H9 (cell line): ENCODE measurements at regions not wholly inside any gene's neighbourhood (a gene's known extent, or its start where the extent isn't known, plus 50 kb on each side); places are given as distances from the start of the nearest gene placed in this dataset.

Experiments used
- DNase-seq: peaks from one replicate; pipeline ENCODE4 v3.0.0-alpha.2; 2017
- H2AFZ ChIP-seq: one replicate; pipeline ENCODE4 v1.6.1; 2013; ENCODE audit warnings: mild to moderate bottlenecking, low read length, control low read depth, moderate library complexity
- H2AK5ac ChIP-seq: 2 replicates; pipeline ENCODE4 v1.6.1; 2013; ENCODE audit warnings: low read length, control low read depth, mixed read lengths; ENCODE audit not compliant: insufficient read length
- H2BK120ac ChIP-seq: one replicate; pipeline ENCODE4 v1.6.1; 2013; ENCODE audit warnings: low read depth, mild to moderate bottlenecking, low read length, control low read depth, inconsistent platforms; ENCODE audit not compliant: poor library complexity, severe bottlenecking
- H2BK12ac ChIP-seq: 2 replicates; pipeline ENCODE4 v1.6.1; 2013; ENCODE audit warnings: low read length, control low read depth, mixed read lengths, low read depth; ENCODE audit not compliant: insufficient read length
- H2BK15ac ChIP-seq: 2 replicates; pipeline ENCODE4 v1.6.1; 2013; ENCODE audit warnings: low read depth, low read length, control low read depth
- H2BK20ac ChIP-seq: one replicate; pipeline ENCODE4 v1.6.1; 2013; ENCODE audit warnings: low read depth, mild to moderate bottlenecking, low read length, control low read depth, inconsistent platforms; ENCODE audit not compliant: poor library complexity, severe bottlenecking
- H2BK5ac ChIP-seq: 2 replicates; pipeline ENCODE4 v1.6.1; 2013; ENCODE audit warnings: low read length, control low read depth, mixed read lengths; ENCODE audit not compliant: insufficient read length
- H3K14ac ChIP-seq: 2 replicates; pipeline ENCODE4 v1.6.1; 2013; ENCODE audit warnings: low read length, control low read depth; ENCODE audit not compliant: insufficient read depth
- H3K18ac ChIP-seq: 2 replicates; pipeline ENCODE4 v1.6.1; 2013; ENCODE audit warnings: low read depth, mild to moderate bottlenecking, mixed read lengths, low read length, control low read depth; ENCODE audit not compliant: insufficient read length
- H3K23ac ChIP-seq: 2 replicates; pipeline ENCODE4 v1.6.1; 2013; ENCODE audit warnings: low read length, control low read depth, mixed read lengths, low read depth; ENCODE audit not compliant: insufficient read length
- H3K23me2 ChIP-seq: 2 replicates; pipeline ENCODE4 v1.6.1; 2013; ENCODE audit warnings: low read depth, mild to moderate bottlenecking, mixed read lengths, low read length, control low read depth; ENCODE audit not compliant: insufficient read length, poor library complexity, severe bottlenecking
- H3K27ac ChIP-seq: 2 replicates; pipeline ENCODE4 v1.5.1; 2013; ENCODE audit warnings: low read length, control low read depth, mixed read lengths, low read depth; ENCODE audit not compliant: insufficient read length
- H3K27me3 ChIP-seq: 2 replicates; pipeline ENCODE4 v1.6.1; 2013; ENCODE audit warnings: low read length, control low read depth, inconsistent platforms; ENCODE audit not compliant: insufficient read depth
- H3K4ac ChIP-seq: 2 replicates; pipeline ENCODE4 v1.6.1; 2013; ENCODE audit warnings: low read depth, mild to moderate bottlenecking, control low read depth, inconsistent platforms, low read length, moderate library complexity
- H3K4me1 ChIP-seq: 2 replicates; pipeline ENCODE4 v1.6.1; 2013; ENCODE audit warnings: low read length, control low read depth, inconsistent platforms; ENCODE audit not compliant: insufficient read depth
- H3K4me2 ChIP-seq: 2 replicates; pipeline ENCODE4 v1.6.1; 2013; ENCODE audit warnings: low read length, control low read depth, mixed read lengths; ENCODE audit not compliant: insufficient read length, insufficient read depth
- H3K56ac ChIP-seq: 2 replicates; pipeline ENCODE4 v1.6.1; 2013; ENCODE audit warnings: low read depth, mild to moderate bottlenecking, mixed read lengths, low read length, control low read depth; ENCODE audit not compliant: insufficient read length
- H3K79me1 ChIP-seq: 2 replicates; pipeline ENCODE4 v1.6.1; 2013; ENCODE audit warnings: low read depth, mild to moderate bottlenecking, moderate library complexity, low read length, control low read depth, inconsistent platforms; ENCODE audit not compliant: insufficient read depth, poor library complexity, severe bottlenecking
- H3K79me2 ChIP-seq: 2 replicates; pipeline ENCODE4 v1.6.1; 2013; ENCODE audit warnings: low read length, control low read depth, inconsistent platforms; ENCODE audit not compliant: insufficient read depth
- H3K9ac ChIP-seq: 2 replicates; pipeline ENCODE4 v1.6.1; 2013; ENCODE audit warnings: low read length, control low read depth, mixed read lengths; ENCODE audit not compliant: insufficient read length; ENCODE audit errors: extremely low read depth
- H3K9me3 ChIP-seq: one replicate; pipeline ENCODE4 v1.6.1; 2013; ENCODE audit warnings: low read depth, low read length, inconsistent platforms; ENCODE audit not compliant: control insufficient read depth
- H3T11ph ChIP-seq: one replicate; pipeline ENCODE4 v1.6.1; 2013; ENCODE audit warnings: mild to moderate bottlenecking, low read length, control low read depth, inconsistent platforms
- H4K20me1 ChIP-seq: one replicate; pipeline ENCODE4 v1.6.1; 2013; ENCODE audit not compliant: control insufficient read depth, insufficient read length, insufficient read depth
- H4K5ac ChIP-seq: 2 replicates; pipeline ENCODE4 v1.6.1; 2013; ENCODE audit warnings: low read depth, mild to moderate bottlenecking, mixed read lengths, low read length, control low read depth; ENCODE audit not compliant: insufficient read length
- H4K8ac ChIP-seq: replicated peaks from 2 replicates; pipeline ENCODE4 v1.6.1; 2013; ENCODE audit warnings: low read length, control low read depth, mixed read lengths, low read depth; ENCODE audit not compliant: insufficient read length
- H4K91ac ChIP-seq: 2 replicates; pipeline ENCODE4 v1.6.1; 2013; ENCODE audit warnings: low read depth, mild to moderate bottlenecking, moderate library complexity, mixed read lengths, low read length, control low read depth; ENCODE audit not compliant: insufficient read length
- H3K27ac Mint-ChIP-seq, 3 experiments: 2 replicates in 2 of 3; 3 replicates in 1 of 3; pipeline ENCODE4 v1.8.0; 2020 to 2021; ENCODE audit warnings: mixed read lengths in 3 of 3, mild to moderate bottlenecking in 1 of 3, moderate library complexity in 1 of 3
- H3K27me3 Mint-ChIP-seq: 2 replicates; pipeline ENCODE4 v1.8.0; 2021; ENCODE audit warnings: low read depth, mild to moderate bottlenecking, moderate library complexity, mixed read lengths
- H3K36me3 Mint-ChIP-seq, 3 experiments: 2 replicates in 2 of 3; 3 replicates in 1 of 3; pipeline ENCODE4 v1.8.0; 2020 to 2021; ENCODE audit warnings: low read depth in 3 of 3, mixed read lengths in 3 of 3; ENCODE audit not compliant: insufficient read depth in 1 of 3
- H3K4me1 Mint-ChIP-seq, 2 experiments: 2 replicates each; pipeline ENCODE4 v1.8.0; 2020; ENCODE audit warnings: mixed read lengths in 2 of 2
- H3K4me3 Mint-ChIP-seq, 2 experiments: 2 replicates in 1 of 2; 3 replicates in 1 of 2; pipeline ENCODE4 v1.8.0; 2020 to 2021; ENCODE audit warnings: mild to moderate bottlenecking in 2 of 2, mixed read lengths in 2 of 2, moderate library complexity in 1 of 2
- H3K9me3 Mint-ChIP-seq, 2 experiments: 2 replicates in 1 of 2; 3 replicates in 1 of 2; pipeline ENCODE4 v1.8.0; 2020; ENCODE audit warnings: mild to moderate bottlenecking in 2 of 2, mixed read lengths in 2 of 2, moderate library complexity in 1 of 2
- WGBS: extraction: QIAGEN DNeasy Blood & Tissue Kit; methylation state at CpG from one replicate; pipeline ENCODE4 v1.1.7; 2013; ENCODE audit warnings: missing lambda C conversion rate, low lambda C conversion rate, mixed read lengths; ENCODE audit not compliant: insufficient read length; ENCODE audit errors: extremely low coverage; 5-methylcytosine and 5-hydroxymethylcytosine counted together
- TF ChIP-seq, protein P1 (sequence below): fragments of 200-600 bp; sonication (generic); conservative IDR thresholded peaks from 3 replicates; pipeline ENCODE4 v1.8.0; 2021; ENCODE audit warnings: antibody characterized with exemption, mild to moderate bottlenecking

- Histone ChIP-seq H4K91ac (no peak overlapping the region), H2BK120ac (no peak overlapping the region), H3K27ac (no peak overlapping the region), H3K18ac (no peak overlapping the region), H2BK20ac (no peak overlapping the region), H3K14ac (no peak overlapping the region), H2BK12ac (no peak overlapping the region), H4K20me1 (no peaks in the 10 kb centered on the region), H3K23ac (no peak overlapping the region), H3K27me3 (no peaks in the 10 kb centered on the region), H3K56ac (no peak overlapping the region), H3K4me1 (peaks cover 6% of the 10 kb centered on the region; the same call in 1 of the 2 replicates), H3K4ac (no peak overlapping the region), H3K79me2 (no peaks in the 10 kb centered on the region), H3K4me2 (no peak overlapping the region), H3K23me2 (no peaks in the 10 kb centered on the region), H3K9ac (no peak overlapping the region), H3T11ph (no peak overlapping the region), H2AK5ac (no peak overlapping the region), H2BK5ac (no peak overlapping the region), H3K9me3 (no peaks in the 10 kb centered on the region), H3K79me1 (no peaks in the 10 kb centered on the region), H4K8ac (no peak overlapping the region), H2BK15ac (no peak overlapping the region), H2AFZ (no peak overlapping the region), H4K5ac (no peak overlapping the region)
- no CpG with 5 or more reads among the region's 3 CpGs for WGBS
- Mint-ChIP-seq H3K4me1 (peaks cover 18 to 24% of the 10 kb centered on the region in 2 experiments), H3K36me3 (no peaks in the 10 kb centered on the region), H3K27me3 (no peaks in the 10 kb centered on the region), H3K4me3 (no peak overlapping the region), H3K9me3 (no peaks in the 10 kb centered on the region), H3K27ac (no peak overlapping the region)
- TF ChIP-seq, protein P1, sequence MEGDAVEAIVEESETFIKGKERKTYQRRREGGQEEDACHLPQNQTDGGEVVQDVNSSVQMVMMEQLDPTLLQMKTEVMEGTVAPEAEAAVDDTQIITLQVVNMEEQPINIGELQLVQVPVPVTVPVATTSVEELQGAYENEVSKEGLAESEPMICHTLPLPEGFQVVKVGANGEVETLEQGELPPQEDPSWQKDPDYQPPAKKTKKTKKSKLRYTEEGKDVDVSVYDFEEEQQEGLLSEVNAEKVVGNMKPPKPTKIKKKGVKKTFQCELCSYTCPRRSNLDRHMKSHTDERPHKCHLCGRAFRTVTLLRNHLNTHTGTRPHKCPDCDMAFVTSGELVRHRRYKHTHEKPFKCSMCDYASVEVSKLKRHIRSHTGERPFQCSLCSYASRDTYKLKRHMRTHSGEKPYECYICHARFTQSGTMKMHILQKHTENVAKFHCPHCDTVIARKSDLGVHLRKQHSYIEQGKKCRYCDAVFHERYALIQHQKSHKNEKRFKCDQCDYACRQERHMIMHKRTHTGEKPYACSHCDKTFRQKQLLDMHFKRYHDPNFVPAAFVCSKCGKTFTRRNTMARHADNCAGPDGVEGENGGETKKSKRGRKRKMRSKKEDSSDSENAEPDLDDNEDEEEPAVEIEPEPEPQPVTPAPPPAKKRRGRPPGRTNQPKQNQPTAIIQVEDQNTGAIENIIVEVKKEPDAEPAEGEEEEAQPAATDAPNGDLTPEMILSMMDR = no peak
- no peak for DNase-seq
Measured at GRCh38 chr1:57633881-57634280, 210.0 kb upstream of the DAB1 start.
